ENCODE measurements at regions not wholly inside any gene's neighbourhood (a gene's known extent, or its start where the extent isn't known, plus 50 kb on each side); places are given as distances from the start of the nearest gene placed in this dataset.

GRCh38 chr2:138979131-138979785 is 199.1 kb upstream of the NXPH2 start:
- H3K36me3 ChIP-seq (ENCODE audit: insufficient read depth in 1 of 2, low read depth in 1 of 2): no peaks in the 10 kb centered on the region
- TF ChIP-seq CTCF (IDR thresholded peaks at IDR 0.05): no peak
- intact Hi-C loops (cut with DNase I): no loop called here
- no peak overlapping the region for H3K27ac ChIP-seq
- H3K27me3 ChIP-seq (ENCODE audit: insufficient read depth in 3 of 3, low read length in 2 of 3): no peaks in the 10 kb centered on the region
- ATAC-seq (no peak), DNase-seq (no peak)
- WGBS, 3 donors: 39 to 59% (median 49%) methylated on average over 4 of the region's 4 CpGs
- H3K4me3 ChIP-seq: no peak overlapping the region
- no peaks in the 10 kb centered on the region for H3K9me3 ChIP-seq
- H3K4me1 ChIP-seq: no peaks in the 10 kb centered on the region

- Histone ChIP-seq H3K4me1 (no peaks in the 10 kb centered on the region), H3K27me3 (ENCODE audit: insufficient read depth in 3 of 3, low read length in 2 of 3) (no peaks in the 10 kb centered on the region), H3K9me3 (no peaks in the 10 kb centered on the region), H3K27ac (no peak overlapping the region), H3K4me3 (no peak overlapping the region), H3K36me3 (ENCODE audit: insufficient read depth in 1 of 2, low read depth in 1 of 2) (no peaks in the 10 kb centered on the region)
- intact Hi-C loops (cut with DNase I): no loop called here
- no peak for DNase-seq
- no peak for ATAC-seq
- WGBS, 3 donors: 51 to 81% (median 65%) methylated on average over 1 of the region's 1 CpG
- TF ChIP-seq CTCF (IDR thresholded peaks at IDR 0.05): no peak
Observed at GRCh38 chr2:138974651-138975050, 194.5 kb upstream of the NXPH2 start.

GRCh38 chr2:138964418-138964817 is 184.2 kb upstream of the NXPH2 start:
- WGBS, 3 donors: 89 to 94% (median 90%) methylated on average over 1 of the region's 1 CpG
- H3K27ac ChIP-seq: no peak overlapping the region
- H3K4me1 ChIP-seq: no peaks in the 10 kb centered on the region
- no peaks in the 10 kb centered on the region for H3K27me3 ChIP-seq (ENCODE audit: insufficient read depth in 3 of 3, low read length in 2 of 3)
- no peak overlapping the region for H3K4me3 ChIP-seq
- no peak for TF ChIP-seq CTCF (IDR thresholded peaks at IDR 0.05)
- no peaks in the 10 kb centered on the region for H3K36me3 ChIP-seq (ENCODE audit: insufficient read depth in 1 of 2, low read depth in 1 of 2)
- ATAC-seq: no peak
- intact Hi-C loops (cut with DNase I): no loop called here
- no peaks in the 10 kb centered on the region for H3K9me3 ChIP-seq
- no peak for DNase-seq

GRCh38 chr2:138962686-138963085 is 182.5 kb upstream of the NXPH2 start:
- ATAC-seq (no peak), DNase-seq (no peak)
- no peak overlapping the region for H3K27ac ChIP-seq
- no peak overlapping the region for H3K4me3 ChIP-seq
- 60 to 63% (median 62%) methylated on average over 5 of the region's 5 CpGs for WGBS, 3 donors
- H3K4me1 ChIP-seq: no peaks in the 10 kb centered on the region
- no peaks in the 10 kb centered on the region for H3K9me3 ChIP-seq
- TF ChIP-seq CTCF (IDR thresholded peaks at IDR 0.05): no peak
- intact Hi-C loops (cut with DNase I): no loop called here
- no peaks in the 10 kb centered on the region for H3K36me3 ChIP-seq (ENCODE audit: insufficient read depth in 1 of 2, low read depth in 1 of 2)
- no peaks in the 10 kb centered on the region for H3K27me3 ChIP-seq (ENCODE audit: insufficient read depth in 3 of 3, low read length in 2 of 3)

GRCh38 chr2:138960191-138960590 is 180.0 kb upstream of the NXPH2 start:
- TF ChIP-seq CTCF (IDR thresholded peaks at IDR 0.05): no peak
- 61 to 63% (median 62%) methylated on average over 4 of the region's 4 CpGs for WGBS, 3 donors

More at GRCh38 chr2:138960191-138960590, 180.0 kb upstream of the NXPH2 start:
- intact Hi-C loops (cut with DNase I): no loop called here
- Histone ChIP-seq H3K9me3 (no peaks in the 10 kb centered on the region), H3K27me3 (ENCODE audit: insufficient read depth in 3 of 3, low read length in 2 of 3) (no peaks in the 10 kb centered on the region), H3K27ac (no peak overlapping the region), H3K36me3 (ENCODE audit: insufficient read depth in 1 of 2, low read depth in 1 of 2) (no peaks in the 10 kb centered on the region), H3K4me1 (no peaks in the 10 kb centered on the region), H3K4me3 (no peak overlapping the region)
- DNase-seq: no peak
- ATAC-seq: no peak

All from psoas muscle (tissue), 7 donors.